ENCODE measurements at regions not wholly inside any gene's neighbourhood (a gene's known extent, or its start where the extent isn't known, plus 50 kb on each side); places are given as distances from the start of the nearest gene placed in this dataset.

DNA sequence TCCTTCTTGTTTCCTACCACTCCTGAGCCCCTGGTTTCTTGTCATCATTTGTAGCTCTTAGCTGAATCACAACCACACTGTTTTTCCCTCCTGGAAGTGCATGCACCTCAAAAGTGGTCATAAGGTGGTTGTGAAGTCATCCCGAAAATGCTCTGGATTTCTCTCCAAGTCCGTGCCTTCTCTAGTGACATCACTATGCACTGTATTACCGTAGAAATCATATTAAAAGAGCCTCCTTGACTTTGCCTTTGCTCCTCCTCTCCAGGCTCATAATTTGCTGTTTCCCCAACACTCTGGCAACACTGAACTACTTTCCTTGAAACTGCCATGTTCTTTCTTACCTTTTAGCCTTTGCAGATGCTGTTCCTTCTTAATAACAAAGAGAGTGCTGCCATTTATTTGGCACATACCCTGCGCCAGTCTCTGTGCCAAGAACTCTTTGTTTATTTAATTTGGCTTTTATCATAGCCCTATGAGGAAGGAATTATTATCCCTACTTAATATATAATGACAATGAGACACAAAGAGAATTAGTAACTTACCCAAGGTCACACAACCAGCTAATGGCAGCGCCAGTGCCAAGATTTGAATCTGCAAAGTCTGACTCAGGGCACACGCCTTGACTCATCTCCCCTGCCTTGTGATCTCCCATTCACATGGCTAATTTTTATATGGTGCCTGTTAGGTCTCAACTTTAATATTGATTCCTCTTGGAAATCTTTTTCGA is 115.4 kb downstream of the KIF4B start:
- H3K4me3 ChIP-seq (ENCODE audit: low read depth, low read length), result no peak overlapping the region
- DNase-seq (ENCODE audit: low read depth), result no peak
- no peak for TF ChIP-seq CTCF (conservative IDR thresholded peaks at IDR 0.05; ENCODE audit: low read depth, low read length)

DNA sequence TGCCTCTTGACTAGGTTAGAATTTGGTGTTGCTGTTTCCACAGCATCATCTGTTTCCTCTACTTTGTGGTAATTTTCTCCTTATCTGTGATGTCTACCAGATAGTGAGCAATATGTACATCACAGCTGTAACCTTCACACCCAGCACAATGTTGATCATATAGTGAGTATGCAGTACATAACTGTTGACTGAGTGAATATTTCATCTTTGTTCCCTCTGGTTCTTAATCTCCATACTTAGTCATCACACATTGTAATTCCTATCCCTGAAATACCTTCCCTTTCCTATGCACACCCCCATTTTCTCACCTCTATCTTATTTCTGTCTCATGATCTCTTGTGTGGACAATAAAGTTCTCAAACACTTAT is 115.9 kb downstream of the KIF4B start:
- TF ChIP-seq CTCF (conservative IDR thresholded peaks at IDR 0.05; ENCODE audit: low read depth, low read length), result no peak
- no peak for DNase-seq (ENCODE audit: low read depth)
- no peak overlapping the region for H3K4me3 ChIP-seq (ENCODE audit: low read depth, low read length)

GRCh38 chr5:155134130-155134529 is 120.6 kb downstream of the KIF4B start:
- no peak overlapping the region for H3K4me3 ChIP-seq (ENCODE audit: low read depth, low read length)
- no peak for TF ChIP-seq CTCF (conservative IDR thresholded peaks at IDR 0.05; ENCODE audit: low read depth, low read length)
- DNase-seq (ENCODE audit: low read depth), result no peak

DNA sequence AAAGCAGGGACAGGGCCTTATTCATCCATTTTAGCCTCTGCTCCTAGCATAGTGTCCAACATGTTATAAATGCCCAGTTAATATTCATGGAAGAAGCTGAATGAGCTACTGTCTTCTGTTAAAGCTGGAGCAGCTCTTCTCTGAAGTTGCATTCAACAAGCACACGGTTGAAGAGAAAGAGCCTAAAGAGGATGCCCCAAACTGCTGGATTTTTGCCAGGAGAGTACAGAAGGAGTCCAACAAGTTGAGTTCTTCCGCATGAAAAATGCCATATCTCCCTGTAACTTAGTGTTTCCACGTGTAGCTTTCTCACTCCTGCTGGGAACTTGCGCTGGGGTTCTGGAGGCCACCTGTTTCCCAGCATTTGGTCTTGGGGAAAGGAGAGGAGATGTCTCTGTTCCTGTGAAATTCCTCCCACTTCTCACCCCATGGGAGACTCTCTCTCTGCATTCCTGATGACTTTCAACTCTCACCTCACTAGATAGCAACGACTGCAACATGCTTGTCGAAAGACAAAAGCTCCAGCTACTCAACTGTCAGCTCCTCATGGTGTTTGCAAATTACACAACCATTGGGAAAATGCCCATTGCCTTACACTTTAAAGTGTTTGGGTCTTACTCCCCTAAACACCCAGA is 122.8 kb downstream of the KIF4B start:
- no peak for DNase-seq (ENCODE audit: low read depth)
- TF ChIP-seq CTCF (conservative IDR thresholded peaks at IDR 0.05; ENCODE audit: low read depth, low read length), result no peak
- no peak overlapping the region for H3K4me3 ChIP-seq (ENCODE audit: low read depth, low read length)

GRCh38 chr5:155137683-155138082 is 124.1 kb downstream of the KIF4B start:
- H3K4me3 ChIP-seq (ENCODE audit: low read depth, low read length), result no peak overlapping the region
- DNase-seq (ENCODE audit: low read depth), result no peak
- no peak for TF ChIP-seq CTCF (conservative IDR thresholded peaks at IDR 0.05; ENCODE audit: low read depth, low read length)

GRCh38 chr5:155140646-155141045 is 127.1 kb downstream of the KIF4B start:
- no peak overlapping the region for H3K4me3 ChIP-seq (ENCODE audit: low read depth, low read length)
- no peak for TF ChIP-seq CTCF (conservative IDR thresholded peaks at IDR 0.05; ENCODE audit: low read depth, low read length)
- DNase-seq (ENCODE audit: low read depth), result no peak

DNA sequence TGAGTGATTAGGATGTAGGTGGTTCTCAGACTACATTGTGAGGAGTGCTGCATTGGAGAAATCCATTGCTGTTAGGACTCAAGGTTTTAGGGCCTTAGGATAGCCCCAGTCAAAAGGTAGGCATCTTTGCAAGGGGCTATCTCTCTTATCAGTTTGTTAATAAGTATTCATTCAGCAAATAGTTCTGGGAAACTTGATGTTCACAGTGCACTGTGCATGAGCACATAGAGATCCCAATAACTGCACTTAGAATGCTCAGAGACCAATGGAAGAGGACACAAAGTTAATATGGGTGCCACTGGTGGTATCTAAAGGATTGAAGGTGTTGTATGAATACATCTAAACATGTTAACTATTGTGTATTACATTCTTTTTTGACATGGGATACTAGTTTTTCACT is 131.4 kb downstream of the KIF4B start:
- no peak for TF ChIP-seq CTCF (conservative IDR thresholded peaks at IDR 0.05; ENCODE audit: low read depth, low read length)
- DNase-seq (ENCODE audit: low read depth), result no peak
- H3K4me3 ChIP-seq (ENCODE audit: low read depth, low read length), result no peak overlapping the region

Measured in choroid plexus epithelial cell (primary cell).